Ishikawa (cell line): ENCODE measurements at regions not wholly inside any gene's neighbourhood (a gene's known extent, or its start where the extent isn't known, plus 50 kb on each side); places are given as distances from the start of the nearest gene placed in this dataset.

ENCODE experiments used
- CEBPB ChIP-seq: IDR thresholded peaks from 2 replicates; pipeline ENCODE4 v1.6.1; 2012
- CREB1 ChIP-seq: IDR thresholded peaks from 2 replicates; pipeline ENCODE4 v1.6.1; 2012; ENCODE audit warnings: low read depth
- EGR1 ChIP-seq: IDR thresholded peaks from 2 replicates; pipeline ENCODE4 v1.6.1; 2012
- EP300 ChIP-seq: IDR thresholded peaks from 2 replicates; pipeline ENCODE4 v1.6.1; 2012; ENCODE audit warnings: borderline replicate concordance
- NFIC ChIP-seq: IDR thresholded peaks from 2 replicates; pipeline ENCODE4 v1.6.1; 2012
- RAD21 ChIP-seq: IDR thresholded peaks from 2 replicates; pipeline ENCODE4 v1.6.1; 2012; ENCODE audit warnings: low read depth
- TAF1 ChIP-seq: IDR thresholded peaks from 2 replicates; pipeline ENCODE4 v1.6.1; 2012; ENCODE audit warnings: low read depth, mild to moderate bottlenecking
- TCF12 ChIP-seq: IDR thresholded peaks from 2 replicates; pipeline ENCODE4 v1.6.1; 2012; ENCODE audit warnings: low read depth
- TEAD4 ChIP-seq: IDR thresholded peaks from 2 replicates; pipeline ENCODE4 v1.6.1; 2012
- ZBTB7A ChIP-seq: IDR thresholded peaks from 2 replicates; pipeline ENCODE4 v1.6.1; 2012; ENCODE audit warnings: low read depth
- TF ChIP-seq, protein P1 (sequence below): IDR thresholded peaks from 2 replicates; pipeline ENCODE4 v1.6.1; 2012
- TF ChIP-seq, protein P2 (sequence below): IDR thresholded peaks from 2 replicates; pipeline ENCODE4 v1.6.1; 2012; ENCODE audit warnings: low read depth, mild to moderate bottlenecking

DNA sequence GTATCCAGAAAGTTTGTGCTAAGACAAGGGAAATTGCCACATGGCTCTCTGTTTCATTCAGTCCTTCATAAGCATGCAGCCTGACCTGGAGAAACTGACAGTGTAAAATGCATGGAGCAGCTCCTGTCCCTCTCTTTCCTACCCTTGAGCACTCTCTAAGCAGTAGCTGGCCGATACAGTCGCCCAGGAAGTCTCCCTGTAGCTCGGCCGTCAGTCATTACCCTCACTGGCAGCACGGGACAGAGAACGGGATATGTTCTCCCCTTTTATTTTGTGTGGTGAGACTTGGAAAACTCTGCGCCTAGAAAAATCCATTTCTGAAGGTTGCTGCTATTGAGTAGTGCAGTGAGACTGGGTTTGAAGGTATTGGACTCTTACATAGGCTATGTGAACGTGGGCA is 56.8 kb upstream of the KCNMB1 start:
- TF ChIP-seq EP300 = no peak
- TF ChIP-seq RAD21 = no peak
- TF ChIP-seq, protein P1, sequence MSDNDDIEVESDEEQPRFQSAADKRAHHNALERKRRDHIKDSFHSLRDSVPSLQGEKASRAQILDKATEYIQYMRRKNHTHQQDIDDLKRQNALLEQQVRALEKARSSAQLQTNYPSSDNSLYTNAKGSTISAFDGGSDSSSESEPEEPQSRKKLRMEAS = no peak
- TF ChIP-seq, protein P2, sequence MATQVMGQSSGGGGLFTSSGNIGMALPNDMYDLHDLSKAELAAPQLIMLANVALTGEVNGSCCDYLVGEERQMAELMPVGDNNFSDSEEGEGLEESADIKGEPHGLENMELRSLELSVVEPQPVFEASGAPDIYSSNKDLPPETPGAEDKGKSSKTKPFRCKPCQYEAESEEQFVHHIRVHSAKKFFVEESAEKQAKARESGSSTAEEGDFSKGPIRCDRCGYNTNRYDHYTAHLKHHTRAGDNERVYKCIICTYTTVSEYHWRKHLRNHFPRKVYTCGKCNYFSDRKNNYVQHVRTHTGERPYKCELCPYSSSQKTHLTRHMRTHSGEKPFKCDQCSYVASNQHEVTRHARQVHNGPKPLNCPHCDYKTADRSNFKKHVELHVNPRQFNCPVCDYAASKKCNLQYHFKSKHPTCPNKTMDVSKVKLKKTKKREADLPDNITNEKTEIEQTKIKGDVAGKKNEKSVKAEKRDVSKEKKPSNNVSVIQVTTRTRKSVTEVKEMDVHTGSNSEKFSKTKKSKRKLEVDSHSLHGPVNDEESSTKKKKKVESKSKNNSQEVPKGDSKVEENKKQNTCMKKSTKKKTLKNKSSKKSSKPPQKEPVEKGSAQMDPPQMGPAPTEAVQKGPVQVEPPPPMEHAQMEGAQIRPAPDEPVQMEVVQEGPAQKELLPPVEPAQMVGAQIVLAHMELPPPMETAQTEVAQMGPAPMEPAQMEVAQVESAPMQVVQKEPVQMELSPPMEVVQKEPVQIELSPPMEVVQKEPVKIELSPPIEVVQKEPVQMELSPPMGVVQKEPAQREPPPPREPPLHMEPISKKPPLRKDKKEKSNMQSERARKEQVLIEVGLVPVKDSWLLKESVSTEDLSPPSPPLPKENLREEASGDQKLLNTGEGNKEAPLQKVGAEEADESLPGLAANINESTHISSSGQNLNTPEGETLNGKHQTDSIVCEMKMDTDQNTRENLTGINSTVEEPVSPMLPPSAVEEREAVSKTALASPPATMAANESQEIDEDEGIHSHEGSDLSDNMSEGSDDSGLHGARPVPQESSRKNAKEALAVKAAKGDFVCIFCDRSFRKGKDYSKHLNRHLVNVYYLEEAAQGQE = no peak
- TF ChIP-seq NFIC = no peak
- no peak for TF ChIP-seq CEBPB
- TF ChIP-seq ZBTB7A = no peak
- TF ChIP-seq TEAD4 = no peak
- no peak for TF ChIP-seq EGR1
- TF ChIP-seq TAF1 = no peak
- no peak for TF ChIP-seq CREB1
- TF ChIP-seq TCF12 = no peak
